GM19238 (cell line): ENCODE measurements at regions not wholly inside any gene's neighbourhood (a gene's known extent, or its start where the extent isn't known, plus 50 kb on each side); places are given as distances from the start of the nearest gene placed in this dataset.

Experiments
- DNase-seq: peaks from one replicate; pipeline ENCODE4 v3.0.0; 2011; ENCODE audit warnings: low spot score; ENCODE audit not compliant: insufficient read length

DNA sequence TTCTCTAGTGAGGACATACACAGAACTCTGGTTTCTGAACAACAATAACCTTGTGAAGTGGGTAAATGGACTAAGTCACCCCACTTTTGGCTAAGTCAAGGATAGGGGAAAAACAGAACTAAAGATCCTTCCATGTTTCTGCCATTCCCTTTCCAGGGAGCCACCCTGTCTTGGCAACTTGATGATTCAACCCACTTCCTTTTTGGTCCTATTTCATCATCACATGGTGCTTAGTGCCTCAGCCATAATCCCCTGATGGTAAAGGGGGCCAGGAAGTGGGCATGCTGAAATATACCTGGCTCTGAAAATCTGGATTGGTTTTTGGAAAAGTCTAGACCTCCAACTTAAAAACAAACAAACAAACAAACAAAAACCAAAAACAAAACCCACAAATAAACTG, 206.4 kb upstream of the FOXD3 start:
- no peak for DNase-seq

DNA sequence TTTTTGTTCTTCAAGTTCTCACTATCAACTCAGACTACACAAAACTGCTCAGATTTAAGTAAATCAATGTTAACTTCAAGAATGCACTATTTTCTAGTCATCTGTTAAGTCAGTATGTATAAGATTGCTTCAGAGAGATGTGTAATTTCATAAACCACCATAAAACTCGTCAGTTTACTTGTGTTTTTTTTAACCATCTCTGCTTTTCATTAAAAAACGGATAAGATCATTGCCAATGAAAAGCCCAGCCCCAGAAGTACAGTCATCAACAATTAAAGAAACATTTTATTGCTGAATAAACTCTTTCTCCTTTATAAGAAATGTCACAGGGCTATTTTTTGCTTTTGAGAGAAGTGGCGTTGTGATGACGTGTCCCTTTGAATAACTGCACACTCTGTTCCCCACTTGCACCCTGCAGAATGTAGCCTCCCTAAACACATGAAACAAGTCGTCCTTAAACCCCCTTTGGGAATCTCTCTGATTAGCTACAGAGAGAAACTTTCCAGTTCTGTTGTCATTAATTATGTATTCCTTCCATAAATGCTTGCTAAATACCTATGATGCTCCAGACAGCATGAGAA, 202.7 kb upstream of the FOXD3 start:
- DNase-seq: no peak

DNA sequence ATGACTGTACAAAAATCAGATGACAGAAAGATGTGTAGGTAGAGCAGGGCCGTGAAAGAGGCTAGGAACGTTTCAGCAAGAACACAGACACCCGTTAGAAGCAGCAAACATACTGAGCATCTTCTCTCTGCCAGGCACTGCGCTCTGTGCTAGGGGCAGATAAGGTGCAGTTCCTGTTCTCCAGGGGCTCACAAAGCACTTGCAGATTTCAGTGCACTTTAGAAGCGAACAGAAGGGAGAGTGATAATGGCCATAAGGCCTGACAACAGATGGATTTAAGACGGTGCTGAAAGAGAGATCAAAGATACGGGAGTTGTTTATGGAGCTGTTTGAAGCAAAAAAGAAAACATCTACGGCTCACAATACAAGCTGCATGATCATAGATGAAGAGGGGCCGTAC, 200.3 kb upstream of the FOXD3 start:
- no peak for DNase-seq

DNA sequence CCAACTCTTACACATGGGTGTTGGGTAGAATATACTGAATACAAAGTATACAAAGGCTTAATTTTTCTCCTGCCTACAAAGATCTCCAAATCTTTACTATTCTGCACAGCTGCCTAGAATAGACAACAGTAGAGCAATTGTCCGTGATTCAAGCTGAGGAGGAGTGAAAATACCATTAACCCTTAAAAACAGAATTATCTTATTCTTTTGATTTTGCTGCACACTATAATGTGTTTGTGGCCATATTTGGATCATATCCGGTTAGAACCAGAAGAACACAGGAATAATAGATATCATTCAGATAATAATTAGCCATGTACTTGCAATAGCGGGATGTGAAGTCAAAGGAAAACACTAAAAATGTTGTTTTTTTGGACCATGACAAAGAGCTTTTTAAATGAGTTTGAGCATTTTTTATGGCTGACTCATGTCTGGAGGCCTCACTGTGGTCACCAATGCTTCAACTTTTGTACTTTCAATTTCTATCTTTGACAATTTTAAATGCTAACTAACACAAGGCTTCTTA, 197.6 kb upstream of the FOXD3 start:
- no peak for DNase-seq

DNA sequence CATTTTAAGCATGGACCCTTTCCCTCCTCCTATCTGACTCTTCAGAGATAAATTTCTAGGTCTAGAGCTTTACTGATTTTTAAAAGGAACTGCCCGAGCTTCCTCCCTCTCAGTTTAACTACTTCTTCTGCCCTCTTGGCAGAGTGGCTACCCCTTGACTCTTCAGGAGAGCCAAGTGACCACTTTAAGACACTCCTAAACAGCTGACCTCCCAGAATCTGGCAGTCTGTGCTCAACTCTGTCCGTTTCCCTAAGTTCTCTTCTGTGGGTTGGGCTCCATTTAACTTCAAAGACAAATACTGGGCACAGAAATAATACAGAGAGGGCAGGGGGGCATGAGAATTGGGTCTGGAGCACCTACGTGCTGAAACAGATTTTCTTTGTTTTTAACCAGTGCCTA, 196.3 kb upstream of the FOXD3 start:
- DNase-seq: no peak

DNA sequence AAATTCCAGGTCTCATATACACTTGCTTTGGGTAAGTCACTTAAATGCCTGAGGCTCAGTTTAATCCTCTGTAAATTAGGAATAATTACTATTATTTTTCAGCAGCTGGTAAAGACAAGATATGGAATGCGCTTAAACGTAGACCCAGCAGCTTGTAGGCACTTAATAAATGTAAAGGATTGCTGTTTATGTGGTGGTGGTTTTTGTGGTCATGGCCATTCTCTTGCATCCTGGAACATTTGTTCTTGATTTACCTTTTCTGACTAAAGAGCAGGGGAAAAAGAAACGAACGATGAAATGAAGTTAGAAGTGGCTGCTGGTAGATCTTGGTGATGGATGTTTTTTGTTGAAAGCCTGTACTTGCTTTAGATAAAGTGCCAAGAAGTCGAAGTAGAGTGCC, 195.0 kb upstream of the FOXD3 start:
- DNase-seq: no peak

DNA sequence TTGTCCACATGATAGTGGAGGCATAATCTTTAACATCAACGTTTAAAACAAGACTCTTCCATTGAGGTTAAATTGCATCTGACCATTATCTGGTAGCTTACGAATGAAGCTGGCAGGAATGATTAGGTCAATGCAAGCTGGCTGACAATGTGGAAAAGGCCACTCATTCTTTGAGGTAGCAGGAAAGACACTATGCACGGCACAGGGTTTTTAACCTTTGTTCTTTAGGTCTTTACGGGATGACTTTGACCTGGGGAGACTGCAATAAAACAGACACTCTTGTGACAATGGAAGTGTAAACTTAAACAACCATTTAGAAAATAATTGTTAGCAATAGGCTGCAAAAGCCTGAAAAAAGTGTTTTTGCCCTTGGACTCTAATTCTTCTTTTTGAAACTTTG, 193.8 kb upstream of the FOXD3 start:
- DNase-seq: no peak

DNA sequence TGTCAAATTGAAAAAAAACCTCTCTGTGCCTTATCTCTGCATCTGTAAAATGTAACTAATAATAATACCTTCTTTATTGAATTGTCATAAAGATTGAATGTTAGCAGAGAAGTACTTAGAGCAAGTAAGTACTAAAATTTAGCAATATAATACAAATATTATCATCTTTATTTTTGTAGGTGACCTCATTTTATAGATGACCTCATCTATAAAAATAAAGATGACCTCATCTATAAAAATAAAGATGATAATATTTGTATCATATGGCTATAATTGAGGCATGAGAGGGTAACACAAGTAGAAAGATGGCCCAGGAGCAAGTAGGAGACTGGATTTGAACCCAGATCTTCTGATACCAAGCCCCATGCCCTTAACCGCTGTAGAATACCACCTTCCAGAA, 193.2 kb upstream of the FOXD3 start:
- no peak for DNase-seq

DNA sequence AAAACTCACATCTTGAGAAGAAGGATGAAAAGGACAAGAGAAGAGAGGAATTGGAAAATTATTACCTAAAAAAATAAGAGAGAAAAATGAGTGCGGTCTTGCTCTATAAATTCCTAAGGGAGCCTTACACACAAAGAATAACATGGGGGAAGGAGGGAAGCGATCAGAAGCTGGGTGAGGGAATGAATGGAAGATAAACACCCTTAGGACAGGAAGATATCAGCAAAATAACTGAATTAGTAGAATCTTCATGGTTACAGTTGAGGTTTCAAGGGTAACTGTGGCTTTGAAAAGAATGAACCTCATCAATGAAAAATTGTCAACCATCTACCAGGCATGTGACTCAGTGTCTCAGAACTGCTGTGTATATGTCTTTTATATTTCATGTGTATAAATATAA, 192.5 kb upstream of the FOXD3 start:
- no peak for DNase-seq

DNA sequence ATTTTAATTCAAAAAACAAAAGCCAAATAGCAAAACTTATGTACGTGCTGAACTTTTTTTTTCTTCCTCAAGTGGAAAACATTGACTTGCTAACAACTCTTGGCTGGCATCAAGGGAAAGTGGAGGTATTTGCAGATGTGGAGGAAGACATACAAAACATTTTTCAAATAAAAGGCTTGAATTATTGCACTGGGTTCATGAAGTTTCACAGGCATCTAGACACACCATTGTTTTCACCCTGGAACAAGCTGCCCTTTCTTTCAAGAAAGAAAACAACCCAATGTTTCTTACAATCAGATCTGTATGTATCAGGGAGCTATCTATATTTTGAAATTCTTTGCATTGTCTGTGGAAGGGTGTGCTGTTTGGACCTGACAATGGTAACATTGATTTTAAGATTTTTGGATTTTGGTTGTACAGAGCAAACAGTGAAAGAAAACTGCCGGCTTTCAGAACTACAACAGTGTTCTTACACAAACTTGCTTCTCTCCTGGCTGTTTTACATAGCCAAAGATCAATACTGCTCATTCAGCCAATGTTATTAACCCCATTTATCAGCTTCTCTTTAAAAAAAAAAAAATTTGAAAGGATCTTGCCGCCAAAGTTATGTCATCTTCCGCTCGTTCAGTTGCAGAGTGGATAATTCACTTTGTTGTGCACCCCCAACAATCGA, 187.7 kb upstream of the FOXD3 start:
- no peak for DNase-seq

DNA sequence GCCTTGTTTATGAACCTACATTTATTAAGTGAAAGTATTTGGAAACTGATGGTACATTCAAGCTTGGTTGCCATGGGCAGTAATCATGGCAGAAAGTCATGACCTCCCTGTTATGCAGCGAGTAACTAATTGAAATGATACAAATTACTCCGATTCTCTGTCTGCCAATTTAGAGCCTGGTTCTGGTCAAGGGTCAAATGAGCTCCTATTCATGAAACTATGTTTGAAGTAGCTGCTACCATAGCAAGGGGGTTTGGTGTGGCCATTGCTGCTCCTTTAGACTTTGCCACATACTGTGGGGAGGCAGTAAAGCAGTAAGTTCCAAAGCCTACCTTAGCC, 187.2 kb upstream of the FOXD3 start:
- no peak for DNase-seq

DNA sequence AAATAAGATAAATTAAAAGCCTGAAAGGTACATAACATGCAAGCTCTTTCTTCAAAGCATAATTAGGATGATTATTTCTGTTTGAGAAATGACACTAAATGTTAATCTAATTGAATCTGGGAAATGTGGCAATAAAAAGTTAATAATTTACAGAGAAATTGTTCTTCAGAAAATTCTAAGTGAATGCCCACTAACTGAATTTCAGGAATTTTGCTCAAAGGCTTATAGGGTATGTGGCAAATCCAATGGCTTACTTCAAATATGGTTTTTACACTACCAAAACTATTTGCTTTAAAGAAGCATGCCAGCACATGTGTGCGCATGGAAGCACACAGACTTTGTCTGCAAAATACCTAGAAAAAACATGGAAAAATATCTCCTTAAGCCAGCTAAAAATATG, 186.6 kb upstream of the FOXD3 start:
- DNase-seq: no peak

DNA sequence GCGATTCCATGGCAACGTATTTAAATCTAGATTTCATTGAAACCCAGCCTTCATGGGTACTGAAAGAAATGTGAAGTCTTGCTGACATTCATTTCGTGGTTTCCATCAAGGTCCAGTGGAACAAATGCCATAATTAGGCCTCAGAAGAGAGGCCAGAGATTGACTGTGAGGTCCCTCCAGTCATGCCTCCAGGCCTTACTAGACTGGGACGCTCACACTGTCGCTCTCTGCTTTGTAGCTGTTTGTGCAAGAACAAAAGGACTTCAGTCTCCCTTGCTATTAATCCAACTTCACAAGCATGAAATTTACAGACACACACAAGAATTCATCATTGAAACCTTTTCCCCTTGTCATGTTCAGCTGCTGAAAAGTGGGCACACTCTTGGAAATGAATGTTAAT, 180.4 kb upstream of the FOXD3 start:
- no peak for DNase-seq

DNA sequence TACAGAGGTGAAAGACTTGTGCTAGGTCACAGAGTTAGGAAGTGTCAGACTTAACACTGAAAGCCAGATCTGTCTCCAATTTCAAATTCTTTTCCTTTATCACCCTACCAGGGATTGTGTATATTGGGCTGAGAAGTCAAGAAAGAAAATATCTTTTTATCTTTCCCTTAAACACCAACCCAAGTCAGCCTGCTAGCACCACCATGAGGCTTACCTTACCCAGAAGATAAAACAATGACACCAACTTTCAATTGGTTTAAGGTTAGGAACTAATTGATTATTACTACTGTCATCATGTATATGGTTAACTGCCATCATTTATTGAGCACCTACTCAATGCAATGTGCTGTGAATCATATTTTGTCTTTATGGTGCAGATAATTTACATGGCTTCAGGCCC, 178.9 kb upstream of the FOXD3 start:
- DNase-seq: no peak

DNA sequence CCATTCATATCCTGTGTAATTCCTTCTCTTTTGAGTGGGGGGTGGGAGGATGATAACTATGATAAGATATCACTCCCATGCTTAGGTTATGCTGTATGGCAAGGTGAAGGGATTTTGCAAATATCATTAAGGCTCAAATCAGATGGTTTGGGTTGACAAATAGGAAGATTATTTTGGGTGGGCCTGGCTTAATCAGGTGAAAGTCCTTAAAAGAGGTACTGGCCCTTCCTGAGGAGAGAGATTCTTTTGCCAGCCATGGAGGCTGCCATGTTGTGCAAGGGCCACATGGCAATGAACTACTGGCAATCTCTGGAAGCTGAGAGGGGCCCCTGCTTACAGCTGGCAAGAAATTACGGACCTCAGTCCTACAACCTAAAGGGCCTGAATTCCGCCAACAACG, 174.6 kb upstream of the FOXD3 start:
- no peak for DNase-seq

DNA sequence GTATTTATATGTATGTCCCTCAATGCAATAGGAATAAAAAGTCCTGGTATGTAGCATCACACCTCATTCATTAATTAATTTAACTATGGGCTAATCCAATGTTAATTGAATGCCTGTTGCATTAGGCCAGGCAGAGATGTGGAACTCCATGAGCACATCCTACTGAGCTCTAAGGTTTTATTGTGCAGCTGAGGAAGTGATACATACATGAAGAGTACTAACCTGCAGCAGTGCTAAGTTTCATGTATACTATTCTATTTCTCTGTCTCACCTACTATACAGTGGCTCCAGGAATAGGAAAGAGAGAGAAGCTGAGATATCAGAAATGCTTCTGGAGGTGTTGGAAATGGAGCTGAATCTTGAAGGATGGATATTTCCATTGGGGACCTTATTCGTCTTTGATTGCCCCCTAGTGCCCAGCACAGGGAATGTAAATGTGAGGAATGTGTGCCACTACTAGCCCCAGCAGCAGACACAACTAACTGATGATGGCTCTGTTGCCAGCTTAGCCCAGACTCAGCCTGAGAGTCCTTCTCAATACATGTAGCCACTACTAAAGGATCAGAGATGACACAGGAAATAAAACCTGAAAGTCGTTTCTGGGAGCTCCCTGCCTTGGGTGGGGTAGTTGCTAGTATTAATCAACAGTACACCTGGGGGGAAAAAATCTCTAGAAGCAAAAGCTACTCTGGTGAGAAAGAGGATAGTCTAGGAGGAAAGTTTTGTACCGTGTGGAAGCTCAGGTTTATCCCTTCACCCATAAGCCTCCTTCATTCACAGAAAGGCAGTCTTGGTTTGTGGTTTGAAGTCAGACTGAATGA, 173.3 kb upstream of the FOXD3 start:
- DNase-seq: no peak

DNA sequence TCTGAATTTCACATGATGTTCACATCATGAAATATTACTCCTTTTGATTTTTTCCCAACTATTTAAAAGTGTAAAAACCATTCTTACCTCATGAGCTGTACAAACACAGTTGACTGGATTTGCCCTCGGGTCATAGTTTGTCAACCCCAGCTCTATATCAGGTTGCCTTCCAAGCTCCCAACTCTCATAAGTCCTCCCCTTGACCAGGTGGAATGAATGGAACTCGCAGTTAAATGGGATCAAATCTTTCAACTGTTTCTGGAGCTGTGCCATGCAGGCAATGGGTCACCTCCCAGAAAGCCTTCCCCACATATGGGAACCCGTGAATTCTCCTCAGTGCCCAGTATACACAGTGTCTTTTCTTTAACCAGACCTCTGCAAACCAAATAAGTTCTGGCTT, 169.8 kb upstream of the FOXD3 start:
- DNase-seq: no peak

DNA sequence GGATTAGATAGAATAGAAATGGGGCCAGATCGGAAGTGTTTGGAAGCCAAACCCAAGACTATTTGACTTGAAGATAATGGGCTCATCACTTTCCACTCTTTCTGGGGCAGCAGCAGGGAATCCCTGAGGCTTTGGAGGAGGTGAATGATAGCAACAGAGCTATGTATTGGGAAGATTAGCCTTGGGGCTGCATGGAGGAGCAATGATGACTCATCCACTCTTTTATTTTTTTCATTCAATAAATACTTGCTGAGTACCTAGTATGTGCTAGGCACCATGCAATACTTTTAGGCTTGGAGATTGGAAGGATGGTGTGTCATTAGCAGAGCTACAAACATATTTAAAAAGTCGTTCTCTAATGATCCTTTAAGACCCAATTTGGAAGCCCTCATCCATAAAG, 166.9 kb upstream of the FOXD3 start:
- no peak for DNase-seq

DNA sequence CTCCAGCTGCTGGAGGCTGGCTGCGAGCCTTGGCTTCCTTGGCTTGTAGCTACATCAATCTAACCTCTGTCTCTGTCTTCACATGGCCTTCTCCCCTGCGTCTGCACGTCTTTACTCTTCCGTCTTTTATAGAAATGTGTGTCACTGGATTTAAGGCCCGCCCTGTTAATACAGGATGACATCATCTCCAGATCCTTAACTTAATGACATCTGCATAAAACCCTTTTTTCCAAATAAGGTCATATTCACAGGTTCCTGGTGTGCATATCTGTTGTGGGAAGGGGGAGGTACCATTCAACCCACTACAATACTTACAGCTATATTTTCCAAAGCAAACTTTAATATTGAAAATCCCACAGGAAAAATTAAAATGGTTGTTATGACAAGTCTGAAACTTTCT, 165.3 kb upstream of the FOXD3 start:
- no peak for DNase-seq

DNA sequence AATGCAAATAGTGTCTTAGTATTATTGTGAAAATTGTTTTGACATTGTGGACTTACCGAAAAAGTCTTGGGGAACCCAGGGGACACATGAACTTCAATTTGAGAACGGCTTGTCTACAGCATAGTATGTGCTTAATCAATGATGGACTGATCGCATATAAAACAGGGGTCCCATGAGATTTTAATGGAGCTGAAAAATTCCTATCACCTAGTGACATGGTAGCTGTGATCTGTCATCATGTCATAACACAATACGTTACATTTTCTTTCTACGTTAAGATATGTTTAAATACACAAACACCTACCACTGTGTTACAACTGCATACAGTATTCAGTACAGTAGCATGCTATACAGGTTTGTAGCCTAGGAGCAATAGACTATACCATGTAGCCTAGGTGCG, 153.3 kb upstream of the FOXD3 start:
- no peak for DNase-seq

DNA sequence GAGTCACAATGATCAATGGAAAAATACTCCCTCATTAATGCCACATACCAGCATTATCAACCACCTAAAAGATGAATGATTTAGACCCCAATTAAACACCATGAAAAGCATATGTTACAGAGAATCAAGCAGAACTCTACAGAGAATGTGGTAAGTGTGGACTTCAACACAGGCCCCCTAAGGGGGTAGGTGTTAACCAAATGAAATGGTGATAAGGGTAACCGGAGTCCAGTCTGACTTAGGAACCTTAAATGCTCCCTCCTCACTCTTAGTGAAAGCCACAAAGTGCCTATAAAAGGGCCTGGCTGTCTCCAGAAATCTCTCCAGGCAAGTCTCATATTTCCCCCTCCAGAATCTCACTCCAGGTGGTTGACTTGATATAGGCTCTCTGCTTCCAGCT, 149.2 kb upstream of the FOXD3 start:
- DNase-seq: no peak

DNA sequence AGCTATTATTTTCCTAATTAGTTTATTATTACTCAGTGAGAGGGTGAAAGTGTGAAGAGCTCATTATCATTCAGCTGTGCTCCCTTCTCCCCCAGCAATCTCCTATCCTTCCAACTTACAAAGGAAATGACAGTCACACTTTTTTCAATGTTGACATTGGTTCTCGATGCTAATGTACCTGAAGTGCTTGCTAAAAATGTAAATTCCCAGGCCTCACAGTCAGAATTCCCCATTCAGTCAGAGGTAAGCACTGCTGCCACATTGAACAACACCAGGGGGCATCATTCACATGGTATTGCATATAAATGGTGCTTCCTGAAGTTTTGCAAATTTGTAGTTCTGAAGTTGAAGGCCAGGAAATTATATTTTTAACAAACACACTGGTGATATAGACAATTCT, 132.7 kb upstream of the FOXD3 start:
- DNase-seq: no peak

DNA sequence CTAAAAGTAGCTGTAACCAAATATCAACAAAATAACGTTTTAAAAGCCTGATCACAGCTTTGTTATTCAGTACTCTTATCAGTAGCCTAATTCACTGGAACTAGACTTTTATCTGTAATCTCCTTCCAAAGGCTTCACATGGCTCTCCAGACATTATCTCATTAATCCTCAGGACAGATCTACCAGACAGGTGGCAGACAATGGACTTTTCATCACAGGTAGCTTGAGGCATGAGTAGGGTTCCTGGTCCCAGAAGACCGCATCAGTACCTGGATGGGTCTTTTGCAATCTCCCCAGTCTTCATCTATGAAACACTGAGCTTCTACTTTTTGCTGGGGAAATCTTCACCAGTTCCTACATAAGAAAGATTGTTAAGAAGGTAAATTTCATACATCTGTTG, 132.2 kb upstream of the FOXD3 start:
- DNase-seq: no peak
